GM12872 (cell line): ENCODE measurements at regions not wholly inside any gene's neighbourhood (a gene's known extent, or its start where the extent isn't known, plus 50 kb on each side); places are given as distances from the start of the nearest gene placed in this dataset.

Experiments
- TF ChIP-seq, protein P1 (sequence below): IDR thresholded peaks from 3 replicates; pipeline ENCODE4 v1.5.1; 2011; ENCODE audit warnings: low read depth, mild to moderate bottlenecking, low read length, moderate library complexity; ENCODE audit not compliant: insufficient read depth

DNA sequence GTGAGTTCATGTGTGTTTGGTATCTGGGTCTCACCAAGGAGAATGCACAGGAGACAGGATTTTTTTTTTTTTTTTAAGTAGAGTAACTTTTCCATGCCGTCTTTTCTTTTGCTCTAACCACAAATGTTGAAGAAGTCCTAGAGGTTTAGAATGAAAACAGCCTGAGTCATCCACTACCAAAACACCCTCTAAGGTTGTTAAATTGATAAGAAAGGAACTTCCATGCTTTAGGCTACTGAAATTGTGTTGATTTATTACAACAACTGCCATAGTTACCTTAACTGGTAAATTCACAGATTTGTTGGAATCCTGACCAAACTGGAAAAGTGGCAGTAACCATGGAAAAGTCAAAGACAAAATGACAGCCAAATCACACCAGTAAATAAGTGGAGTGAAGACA is 375.6 kb downstream of the AMY1C start:
- TF ChIP-seq, protein P1, sequence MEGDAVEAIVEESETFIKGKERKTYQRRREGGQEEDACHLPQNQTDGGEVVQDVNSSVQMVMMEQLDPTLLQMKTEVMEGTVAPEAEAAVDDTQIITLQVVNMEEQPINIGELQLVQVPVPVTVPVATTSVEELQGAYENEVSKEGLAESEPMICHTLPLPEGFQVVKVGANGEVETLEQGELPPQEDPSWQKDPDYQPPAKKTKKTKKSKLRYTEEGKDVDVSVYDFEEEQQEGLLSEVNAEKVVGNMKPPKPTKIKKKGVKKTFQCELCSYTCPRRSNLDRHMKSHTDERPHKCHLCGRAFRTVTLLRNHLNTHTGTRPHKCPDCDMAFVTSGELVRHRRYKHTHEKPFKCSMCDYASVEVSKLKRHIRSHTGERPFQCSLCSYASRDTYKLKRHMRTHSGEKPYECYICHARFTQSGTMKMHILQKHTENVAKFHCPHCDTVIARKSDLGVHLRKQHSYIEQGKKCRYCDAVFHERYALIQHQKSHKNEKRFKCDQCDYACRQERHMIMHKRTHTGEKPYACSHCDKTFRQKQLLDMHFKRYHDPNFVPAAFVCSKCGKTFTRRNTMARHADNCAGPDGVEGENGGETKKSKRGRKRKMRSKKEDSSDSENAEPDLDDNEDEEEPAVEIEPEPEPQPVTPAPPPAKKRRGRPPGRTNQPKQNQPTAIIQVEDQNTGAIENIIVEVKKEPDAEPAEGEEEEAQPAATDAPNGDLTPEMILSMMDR = no peak

DNA sequence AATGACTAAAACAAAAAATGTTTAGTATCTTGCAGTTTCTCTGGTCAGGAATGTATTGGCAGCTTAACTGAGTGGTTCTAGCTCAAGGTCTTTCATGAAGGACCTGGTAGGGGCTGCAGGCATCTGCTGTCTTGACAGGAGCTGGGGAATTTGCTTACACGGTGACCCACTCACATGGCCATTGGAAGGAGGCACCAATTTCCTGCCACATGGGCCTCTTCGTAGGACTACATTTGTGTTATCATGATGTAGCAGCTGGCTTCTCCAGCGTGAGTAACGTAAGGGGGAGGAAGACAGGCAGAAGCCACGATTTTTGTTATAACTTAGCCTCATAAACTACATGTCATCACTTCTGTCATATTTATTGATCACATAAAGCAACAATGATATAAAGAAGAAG is 376.3 kb downstream of the AMY1C start:
- TF ChIP-seq, protein P1 = no peak

DNA sequence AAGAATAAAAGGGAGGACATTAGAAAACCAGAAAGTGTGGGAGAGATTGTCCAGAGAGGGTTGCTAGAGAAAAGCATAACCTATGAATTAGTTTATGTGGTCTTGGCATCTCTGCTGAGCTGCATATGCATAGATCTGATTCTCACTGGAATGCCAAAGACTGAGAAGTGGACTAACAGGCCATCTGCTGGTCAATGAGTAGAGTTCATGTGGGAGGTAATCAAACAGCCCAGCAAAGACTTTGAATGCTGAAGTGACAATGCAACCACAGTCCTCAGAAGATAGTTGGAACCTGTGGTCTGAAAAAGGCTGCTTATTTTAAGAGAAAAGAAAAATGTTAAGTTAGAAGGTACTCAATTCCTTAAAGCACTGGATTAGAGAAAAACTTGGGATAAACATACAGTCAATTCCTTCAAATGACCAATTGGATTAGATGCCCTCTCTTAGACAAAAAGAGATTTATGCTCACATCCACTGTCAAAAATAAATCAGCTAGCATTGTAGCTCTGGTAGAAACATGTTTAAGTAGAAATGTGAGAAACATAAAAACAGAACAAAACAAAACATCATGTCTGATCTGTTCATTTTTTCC is 382.8 kb downstream of the AMY1C start:
- TF ChIP-seq, protein P1 = peak; percentile 54

DNA sequence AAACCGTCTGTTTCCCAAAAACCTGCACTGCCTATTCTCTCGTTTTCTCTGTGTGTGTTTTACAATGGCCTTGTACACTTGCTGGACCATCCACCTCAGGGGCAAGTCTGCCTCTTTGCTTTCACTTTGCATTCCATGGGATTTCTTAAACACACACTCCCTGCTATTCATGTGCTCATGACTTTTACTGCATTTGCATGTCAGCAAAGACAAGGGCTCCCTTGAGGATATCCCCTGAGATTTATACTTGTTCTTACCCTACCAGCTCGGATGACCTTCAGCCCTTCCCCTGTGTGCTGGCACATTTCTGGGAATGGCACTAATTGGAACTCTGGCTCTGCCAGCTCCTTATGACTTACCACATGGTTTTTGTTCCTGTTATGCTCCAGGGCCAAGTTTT is 386.9 kb downstream of the AMY1C start:
- TF ChIP-seq, protein P1 = no peak

- TF ChIP-seq, protein P1 = no peak
These were observed 407.0 kb downstream of the AMY1C start for GRCh38 chr1:104156738-104157137.

DNA sequence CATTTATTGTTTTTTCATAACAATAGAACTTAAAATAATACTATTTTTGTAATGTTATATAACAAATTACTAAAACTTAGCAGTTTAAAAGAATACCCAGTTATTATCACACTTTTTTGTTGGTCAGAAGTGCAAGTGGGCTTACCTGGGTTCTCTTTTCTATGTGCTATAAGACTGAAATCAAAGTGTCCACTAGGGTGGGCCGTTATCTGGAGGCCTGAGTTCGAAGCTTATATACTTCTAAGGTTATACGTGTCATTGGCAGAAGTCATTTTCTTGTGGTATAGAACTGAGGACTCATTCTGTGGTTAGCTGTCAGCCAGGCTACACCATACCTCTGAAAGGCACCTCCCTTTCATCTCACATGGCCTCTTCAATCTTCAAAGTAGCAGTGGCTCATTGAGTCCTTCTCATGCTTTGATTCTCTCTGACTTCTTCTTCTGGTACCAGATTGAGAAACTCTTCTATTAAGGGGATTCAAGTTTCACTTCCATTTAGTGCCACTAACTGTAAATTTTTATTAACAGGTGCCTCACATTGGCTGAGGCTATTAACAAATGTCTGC is 414.3 kb downstream of the AMY1C start:
- TF ChIP-seq, protein P1 = no peak

- TF ChIP-seq, protein P1 = no peak
These were observed 422.6 kb downstream of the AMY1C start for GRCh38 chr1:104172243-104172681.

DNA sequence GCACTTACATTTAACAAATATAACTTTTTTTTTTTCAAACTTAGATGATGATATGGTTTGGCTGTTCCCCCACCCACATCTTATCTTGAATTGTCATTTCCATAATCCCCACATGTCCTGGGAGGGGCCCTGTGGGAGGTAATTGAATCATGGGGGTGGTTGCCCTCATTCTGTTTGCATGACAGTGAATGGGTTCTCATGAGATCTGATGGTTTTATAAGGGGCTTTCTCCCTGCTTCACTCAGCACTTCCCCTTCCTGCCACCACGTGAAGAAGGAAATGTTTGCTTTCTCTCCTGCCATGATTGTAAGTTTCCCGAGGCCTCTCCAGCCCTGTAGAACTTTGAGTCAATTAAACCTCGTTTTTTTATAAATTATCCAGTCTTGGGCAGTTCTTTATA is 432.6 kb downstream of the AMY1C start:
- TF ChIP-seq, protein P1 = no peak
